HG03175 (cell line): ENCODE measurements at regions not wholly inside any gene's neighbourhood (a gene's known extent, or its start where the extent isn't known, plus 50 kb on each side); places are given as distances from the start of the nearest gene placed in this dataset.

ENCODE experiments used
- ATAC-seq: cut with Tn5 transposase; IDR thresholded peaks from one replicate; pipeline ENCODE4 v1.9.1; 2021; ENCODE audit warnings: mild to moderate bottlenecking, moderate library complexity; ENCODE audit not compliant: unreplicated experiment

DNA sequence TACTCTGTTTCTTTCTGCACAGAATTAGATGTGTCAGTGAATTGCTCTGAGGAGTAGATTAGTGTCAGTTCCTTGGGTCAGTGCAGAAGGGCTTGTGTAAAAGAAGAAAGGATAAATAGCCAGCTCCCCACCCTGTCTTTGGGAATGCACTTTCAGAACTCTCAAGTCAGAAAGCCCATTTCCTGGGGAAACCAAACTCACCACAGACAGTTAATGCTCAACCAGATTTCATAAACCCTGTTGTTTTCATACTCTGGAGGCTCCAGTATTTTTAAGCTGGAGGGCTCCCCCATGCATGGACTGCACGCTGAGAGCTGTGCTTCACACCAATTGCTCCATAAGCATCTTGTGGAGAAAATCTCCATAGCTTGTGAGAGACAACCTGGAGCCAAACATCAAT is 449.7 kb downstream of the CDH26 start:
- ATAC-seq = no peak

DNA sequence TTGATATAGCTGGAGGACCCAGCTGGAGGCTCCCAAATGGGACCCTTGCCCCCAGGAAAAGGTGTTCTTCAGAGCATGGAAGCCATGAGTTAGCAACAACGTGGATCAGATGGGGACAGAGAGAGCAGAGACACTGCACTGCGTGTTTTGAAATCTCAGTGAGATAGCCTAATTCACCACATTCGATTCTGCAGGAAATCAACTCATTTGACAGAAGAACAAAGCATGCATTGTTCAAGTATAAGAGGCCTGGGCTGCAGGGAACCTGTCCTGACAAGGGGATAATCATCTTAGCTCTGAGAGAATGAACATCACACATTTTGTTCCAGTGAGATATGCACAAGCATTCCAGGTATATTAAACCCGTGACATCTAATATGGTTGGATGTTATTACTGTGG is 450.2 kb downstream of the CDH26 start:
- no peak for ATAC-seq

GRCh38 chr20:60410618-60411264 is 452.5 kb downstream of the CDH26 start:
- no peak for ATAC-seq

DNA sequence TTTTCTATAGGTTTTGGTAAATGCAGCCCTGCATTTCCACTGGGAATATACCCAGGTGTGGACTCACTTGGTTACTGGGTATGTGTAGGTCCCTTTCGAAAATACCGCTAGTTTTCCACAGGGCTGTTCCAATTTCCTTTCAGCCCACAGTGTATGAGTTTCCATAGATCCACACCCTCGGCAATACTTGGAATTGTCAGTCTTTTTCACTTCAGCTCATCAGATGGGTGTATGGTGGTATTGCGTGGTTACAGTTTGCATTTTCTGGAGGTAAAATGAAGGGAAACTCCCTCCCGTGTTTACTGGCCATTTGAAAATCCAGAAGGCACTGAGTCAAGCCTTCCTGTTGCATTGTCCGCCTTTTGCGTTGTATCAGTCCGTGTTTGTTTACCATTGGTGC is 453.6 kb downstream of the CDH26 start:
- no peak for ATAC-seq

GRCh38 chr20:60420676-60421229 is 462.5 kb downstream of the CDH26 start:
- no peak for ATAC-seq

DNA sequence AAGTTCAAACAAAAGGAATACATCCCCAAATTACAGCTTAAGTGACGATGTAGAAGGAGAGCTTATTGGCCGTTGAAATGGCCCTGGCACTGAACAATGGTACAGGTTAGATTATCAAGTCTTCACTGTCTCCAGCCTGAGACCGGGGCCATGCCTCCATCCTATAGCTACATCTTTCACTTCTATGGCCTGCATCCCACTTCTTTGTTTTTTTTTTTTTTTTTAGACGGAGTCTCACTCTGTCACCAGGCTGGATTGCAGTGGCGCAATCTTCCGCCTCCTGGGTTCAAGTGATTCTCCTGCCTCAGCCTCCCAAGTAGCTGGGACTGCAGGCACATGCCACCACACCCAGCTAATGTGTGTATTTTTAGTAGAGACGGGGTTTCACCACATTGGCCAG is 464.6 kb downstream of the CDH26 start:
- no peak for ATAC-seq

GRCh38 chr20:60424267-60424902 is 466.2 kb downstream of the CDH26 start:
- no peak for ATAC-seq

DNA sequence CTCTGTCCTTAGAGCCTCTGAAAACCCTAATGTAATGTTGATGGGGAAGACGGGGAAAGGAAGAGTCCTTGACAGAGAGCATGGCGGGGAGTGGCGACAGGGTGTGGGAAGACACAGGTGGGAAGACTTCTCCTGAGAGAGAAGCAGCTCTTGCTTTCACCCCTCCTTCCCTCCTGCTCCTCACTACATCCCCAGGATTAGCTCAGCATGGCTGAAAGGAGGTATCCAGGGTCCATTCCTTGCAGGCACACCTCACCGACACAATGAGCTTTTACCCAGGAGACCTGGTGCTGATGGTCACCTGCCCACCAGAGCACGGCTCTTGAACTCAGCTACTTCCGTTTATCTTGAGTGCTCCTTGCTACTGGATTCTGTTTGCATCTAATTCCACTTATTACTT is 469.3 kb downstream of the CDH26 start:
- ATAC-seq = no peak

DNA sequence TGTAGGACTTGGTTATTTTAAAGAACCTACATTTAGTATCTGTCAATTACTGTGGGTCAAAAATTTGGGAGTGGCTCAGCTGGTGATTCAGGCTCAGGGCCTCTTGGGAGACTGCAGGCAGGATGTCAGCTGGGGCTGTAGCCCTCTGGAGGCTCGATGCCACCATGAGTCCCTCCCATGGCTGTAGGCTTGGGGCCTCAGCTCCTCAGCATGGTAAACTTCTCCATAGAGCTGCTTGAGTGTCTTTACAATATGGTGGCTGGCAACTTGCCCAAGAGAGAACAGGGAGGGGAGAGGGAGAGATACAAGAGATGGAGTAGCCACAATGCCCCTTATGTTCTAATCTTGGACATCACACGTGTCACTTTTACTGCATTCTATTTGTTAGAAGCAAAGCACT is 470.4 kb downstream of the CDH26 start:
- ATAC-seq = no peak

- ATAC-seq = no peak
Measured at GRCh38 chr20:60430516-60431001, 472.3 kb downstream of the CDH26 start.

DNA sequence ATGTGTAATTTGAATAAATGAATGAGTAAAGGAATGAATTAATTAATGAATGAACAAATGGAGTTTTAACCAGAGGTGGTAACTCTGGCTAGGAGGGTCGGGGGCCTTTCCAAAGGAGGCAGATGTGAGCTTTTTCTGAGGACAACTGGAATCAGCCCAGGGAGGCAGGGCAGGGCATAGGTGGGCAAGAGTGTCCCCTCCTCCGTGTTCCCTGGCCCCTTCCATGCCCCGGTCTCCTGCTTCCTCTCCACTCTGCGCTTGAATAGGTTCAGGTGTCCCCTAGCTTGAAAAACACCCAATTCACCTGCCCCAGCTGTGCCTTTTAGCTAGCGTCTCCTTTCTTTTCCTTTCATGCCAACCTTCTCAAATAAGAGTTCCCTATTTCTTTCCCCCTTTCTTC is 473.1 kb downstream of the CDH26 start:
- no peak for ATAC-seq

DNA sequence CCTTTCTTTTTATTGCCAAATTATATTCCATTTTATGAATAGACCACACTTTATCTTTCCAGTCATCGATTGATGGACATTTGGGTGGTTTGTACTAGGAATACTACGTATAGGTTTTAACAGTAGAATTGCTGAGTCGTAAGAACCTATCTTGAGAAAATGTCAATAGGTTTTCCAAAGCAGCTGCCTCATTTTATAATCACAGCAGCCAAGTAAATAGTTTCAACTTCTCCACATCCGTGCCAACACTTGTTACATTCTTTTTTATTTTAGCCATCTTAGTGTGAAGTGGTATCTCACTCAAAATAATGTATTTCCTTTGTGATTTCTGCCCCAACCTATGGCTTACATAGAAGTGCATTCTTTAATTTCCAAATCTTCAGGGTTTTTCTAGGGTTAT is 479.2 kb downstream of the CDH26 start:
- no peak for ATAC-seq

DNA sequence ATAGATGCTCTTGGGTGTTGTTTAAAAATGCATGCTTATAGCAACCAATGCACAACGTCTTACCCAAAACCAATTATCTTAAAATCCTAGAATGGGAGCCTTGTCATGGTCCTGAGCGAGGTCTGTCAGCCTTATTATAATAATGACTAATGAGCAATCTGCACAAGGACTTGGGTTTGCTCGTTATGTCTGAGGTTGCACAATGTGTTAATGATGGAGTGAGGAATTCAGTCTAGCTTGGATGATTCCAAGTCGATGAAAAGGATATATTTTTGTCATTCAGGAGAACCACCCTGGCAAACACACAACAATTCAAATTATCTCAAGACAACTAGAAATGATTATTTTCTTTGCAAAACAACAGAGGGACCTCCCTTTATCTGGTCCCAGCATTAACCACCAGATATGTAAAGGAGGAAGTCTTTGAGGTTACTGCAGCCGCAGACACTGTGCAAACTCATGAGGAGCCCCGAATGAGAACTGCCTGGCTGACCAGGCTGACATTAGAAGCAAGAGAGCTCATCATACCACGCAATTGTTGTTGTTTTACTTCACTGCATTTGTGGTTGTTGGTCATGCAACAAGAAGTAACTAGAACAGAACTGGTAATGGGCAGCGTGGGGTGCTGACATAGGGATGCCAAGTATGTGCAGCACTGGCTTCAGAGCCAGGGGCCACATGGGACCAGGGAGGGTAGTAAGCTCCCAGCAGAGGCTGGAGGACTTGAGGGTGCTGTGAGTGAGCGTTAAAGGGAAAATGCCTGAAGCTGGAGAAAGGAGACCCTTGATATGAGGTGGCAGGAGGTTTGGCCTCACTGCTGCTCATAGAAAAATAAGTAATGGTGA is 488.3 kb downstream of the CDH26 start:
- ATAC-seq = no peak

DNA sequence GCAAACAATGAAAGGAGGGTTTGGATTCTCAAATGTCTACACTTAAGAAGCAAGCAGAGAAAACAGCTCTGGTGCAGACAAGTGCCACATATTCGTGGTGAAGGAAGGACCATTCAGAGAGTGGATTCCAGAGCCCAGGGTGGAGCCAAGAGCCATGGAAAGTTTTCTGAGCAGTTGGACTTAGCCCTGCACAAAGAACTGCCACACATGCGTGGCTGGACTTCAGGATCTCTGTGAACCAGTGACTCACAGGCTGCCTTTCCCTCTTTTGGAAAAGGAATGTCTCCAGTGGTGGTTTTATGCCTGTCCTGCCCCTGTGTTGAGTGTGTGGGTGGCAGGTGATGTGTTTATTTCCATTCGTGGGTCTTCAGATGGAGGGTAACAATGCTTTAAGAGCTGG is 489.5 kb downstream of the CDH26 start:
- ATAC-seq = no peak

GRCh38 chr20:60453388-60454246 is 495.4 kb downstream of the CDH26 start:
- no peak for ATAC-seq

GRCh38 chr20:60454491-60454890 is 496.3 kb downstream of the CDH26 start:
- ATAC-seq = no peak

DNA sequence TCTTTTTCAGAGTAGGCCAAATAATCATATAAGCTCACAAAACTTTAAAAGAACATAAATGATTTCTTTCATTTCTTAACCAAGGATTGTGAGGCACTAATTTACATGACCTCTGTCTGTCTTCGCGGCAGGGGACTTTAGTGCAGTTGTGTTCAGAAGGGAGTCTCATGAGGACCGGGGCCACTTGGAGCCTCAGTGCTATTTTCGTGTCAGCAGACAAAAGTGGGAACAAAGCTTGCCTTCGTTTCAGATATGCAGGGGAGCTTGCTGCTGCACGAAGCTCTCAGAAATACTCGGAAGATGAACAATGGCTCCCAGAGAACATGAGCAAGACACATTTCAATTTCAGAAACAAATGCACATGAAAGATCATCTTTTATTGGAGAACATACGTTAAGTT is 497.0 kb downstream of the CDH26 start:
- no peak for ATAC-seq

- no peak for ATAC-seq
Measured at GRCh38 chr20:60459212-60459611, 501.0 kb downstream of the CDH26 start.

DNA sequence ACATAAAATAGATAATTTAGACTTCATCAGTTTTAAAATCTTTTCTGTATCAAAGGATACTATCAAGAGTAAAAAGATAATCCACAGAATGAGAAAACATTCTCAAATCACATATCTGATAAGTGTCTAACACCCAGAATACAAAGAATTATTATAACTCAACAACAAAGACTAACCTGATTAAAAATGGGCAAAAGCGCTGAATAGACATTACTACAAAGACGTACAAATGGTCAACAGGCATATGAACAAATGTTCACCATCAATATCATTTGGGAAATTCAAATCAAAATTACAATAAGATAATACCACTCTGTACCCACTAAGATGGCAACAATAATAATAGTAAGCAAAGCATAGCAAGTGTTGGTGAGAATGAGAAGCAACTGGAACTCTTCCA is 503.8 kb downstream of the CDH26 start:
- no peak for ATAC-seq

DNA sequence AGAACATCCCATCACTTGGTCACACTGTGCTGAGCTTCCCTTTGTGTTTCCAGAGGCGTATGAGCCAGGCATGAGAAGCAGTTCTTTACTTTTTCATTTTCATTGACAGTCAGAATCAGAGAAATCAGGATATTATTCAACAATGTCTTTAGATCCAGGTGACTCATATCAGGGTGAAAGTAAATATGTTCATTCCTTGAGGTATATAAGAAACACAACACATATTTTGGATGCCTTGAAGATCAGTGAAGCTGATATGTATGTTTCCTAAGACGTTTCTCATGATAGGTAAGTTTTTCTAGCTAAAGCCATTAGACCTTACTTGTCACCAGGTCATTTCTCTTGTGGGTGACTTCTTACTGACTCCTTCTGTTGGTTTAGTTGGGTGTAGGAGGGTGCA is 505.6 kb downstream of the CDH26 start:
- ATAC-seq = no peak

- ATAC-seq = no peak
Measured at GRCh38 chr20:60465439-60465838, 507.2 kb downstream of the CDH26 start.
